GM23338 (cell line): ENCODE measurements at regions not wholly inside any gene's neighbourhood (a gene's known extent, or its start where the extent isn't known, plus 50 kb on each side); places are given as distances from the start of the nearest gene placed in this dataset.

Experiments
- CREB1 ChIP-seq: fragments of 250-450 bp; sonication (Bioruptor Pico); IDR thresholded peaks from 2 replicates; pipeline ENCODE4 v1.5.0; 2020; ENCODE audit warnings: low read depth, mild to moderate bottlenecking, moderate library complexity
- CTCF ChIP-seq, 2 experiments: fragments of 200-600 bp in 1 of 2; sonication (generic) in 1 of 2; conservative IDR thresholded peaks; 2 replicates each; pipeline versions ENCODE4 v1.5.1 to v1.6.1; 2016 to 2017; ENCODE audit warnings: antibody characterized with exemption in 2 of 2, low read depth in 2 of 2, mild to moderate bottlenecking in 2 of 2, moderate library complexity in 1 of 2
- EZH2 ChIP-seq: fragments of 200-600 bp; sonication (generic); IDR thresholded peaks from one replicate; pipeline ENCODE4 v1.8.0; 2017; ENCODE audit warnings: antibody characterized with exemption, mild to moderate bottlenecking, low read depth; ENCODE audit not compliant: unreplicated experiment
- POLR2AphosphoS5 ChIP-seq: IDR thresholded peaks from 2 replicates; pipeline ENCODE4 v1.6.1; 2016; ENCODE audit warnings: antibody characterized with exemption, low read depth
- TF ChIP-seq, protein P1 (sequence below): IDR thresholded peaks from one replicate; pipeline ENCODE4 v1.6.1; 2018; ENCODE audit warnings: antibody characterized with exemption; ENCODE audit not compliant: unreplicated experiment

- TF ChIP-seq CTCF (conservative IDR thresholded peaks at IDR 0.05; ENCODE audit: low read depth in 2 of 2): peak; percentile 48 to 52
- no peak for TF ChIP-seq EZH2
- TF ChIP-seq, protein P1, sequence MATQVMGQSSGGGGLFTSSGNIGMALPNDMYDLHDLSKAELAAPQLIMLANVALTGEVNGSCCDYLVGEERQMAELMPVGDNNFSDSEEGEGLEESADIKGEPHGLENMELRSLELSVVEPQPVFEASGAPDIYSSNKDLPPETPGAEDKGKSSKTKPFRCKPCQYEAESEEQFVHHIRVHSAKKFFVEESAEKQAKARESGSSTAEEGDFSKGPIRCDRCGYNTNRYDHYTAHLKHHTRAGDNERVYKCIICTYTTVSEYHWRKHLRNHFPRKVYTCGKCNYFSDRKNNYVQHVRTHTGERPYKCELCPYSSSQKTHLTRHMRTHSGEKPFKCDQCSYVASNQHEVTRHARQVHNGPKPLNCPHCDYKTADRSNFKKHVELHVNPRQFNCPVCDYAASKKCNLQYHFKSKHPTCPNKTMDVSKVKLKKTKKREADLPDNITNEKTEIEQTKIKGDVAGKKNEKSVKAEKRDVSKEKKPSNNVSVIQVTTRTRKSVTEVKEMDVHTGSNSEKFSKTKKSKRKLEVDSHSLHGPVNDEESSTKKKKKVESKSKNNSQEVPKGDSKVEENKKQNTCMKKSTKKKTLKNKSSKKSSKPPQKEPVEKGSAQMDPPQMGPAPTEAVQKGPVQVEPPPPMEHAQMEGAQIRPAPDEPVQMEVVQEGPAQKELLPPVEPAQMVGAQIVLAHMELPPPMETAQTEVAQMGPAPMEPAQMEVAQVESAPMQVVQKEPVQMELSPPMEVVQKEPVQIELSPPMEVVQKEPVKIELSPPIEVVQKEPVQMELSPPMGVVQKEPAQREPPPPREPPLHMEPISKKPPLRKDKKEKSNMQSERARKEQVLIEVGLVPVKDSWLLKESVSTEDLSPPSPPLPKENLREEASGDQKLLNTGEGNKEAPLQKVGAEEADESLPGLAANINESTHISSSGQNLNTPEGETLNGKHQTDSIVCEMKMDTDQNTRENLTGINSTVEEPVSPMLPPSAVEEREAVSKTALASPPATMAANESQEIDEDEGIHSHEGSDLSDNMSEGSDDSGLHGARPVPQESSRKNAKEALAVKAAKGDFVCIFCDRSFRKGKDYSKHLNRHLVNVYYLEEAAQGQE: no peak
- no peak for TF ChIP-seq POLR2AphosphoS5
- no peak for TF ChIP-seq CREB1 (CRISPR knock-in tag)
Observed at GRCh38 chr1:105608713-105609112, 1447.8 kb upstream of the PRMT6 start.
